Thyroid gland (tissue), 4 donors: ENCODE measurements at regions not wholly inside any gene's neighbourhood (a gene's known extent, or its start where the extent isn't known, plus 50 kb on each side); places are given as distances from the start of the nearest gene placed in this dataset.

ENCODE experiments used
- DNase-seq, 2 donors: peaks; one replicate each; pipeline ENCODE4 v3.0.0-alpha.2; 2019
- H3K27ac ChIP-seq, 3 donors: fragments of 200-600 bp; sonication (generic); 1 replicate in 2 of 3; 2 replicates in 1 of 3; pipeline ENCODE4 v1.5.1; 2016 to 2019; ENCODE audit warnings: mild to moderate bottlenecking in 1 of 3, moderate library complexity in 1 of 3
- H3K27me3 ChIP-seq: fragments of 200-600 bp; sonication (generic); one replicate; pipeline ENCODE4 v1.5.1; 2019
- H3K36me3 ChIP-seq, 2 donors: fragments of 200-600 bp; sonication (generic); one replicate each; pipeline ENCODE4 v1.5.1; 2016 to 2019
- H3K4me1 ChIP-seq, 2 donors: fragments of 200-600 bp; sonication (generic); one replicate each; pipeline ENCODE4 v1.5.1; 2017 to 2019
- H3K4me3 ChIP-seq, 3 donors: fragments of 200-600 bp; sonication (generic); replicated peaks in 1 of 3; 1 replicate in 2 of 3; 2 replicates in 1 of 3; pipeline ENCODE4 v1.5.1; 2016; ENCODE audit warnings: mild to moderate bottlenecking in 1 of 3
- H3K9me3 ChIP-seq: fragments of 200-600 bp; sonication (generic); one replicate; pipeline ENCODE4 v1.5.1; 2017
- POLR2A ChIP-seq, 2 donors: fragments of 450-650 bp; IDR thresholded peaks; one replicate each; pipeline ENCODE4 v1.6.1; 2017; ENCODE audit warnings: antibody characterized with exemption in 2 of 2, mild to moderate bottlenecking in 2 of 2, moderate library complexity in 1 of 2
- WGBS, 2 donors: methylation state at CpG; one replicate each; pipeline ENCODE4 v1.1.5; 2017; 5-methylcytosine and 5-hydroxymethylcytosine counted together
- intact Hi-C: fragments of 100-400 bp; cut with DNase I; formaldehyde crosslinking; loops from one replicate; pipeline ENCODE4 v1.15.1; 2023
- TF ChIP-seq, protein P1 (sequence below), 6 experiments: fragments of 200-600 bp in 3 of 6; fragments of 450-650 bp in 3 of 6; sonication (generic) in 3 of 6; IDR thresholded peaks; one replicate each; pipeline ENCODE4 v1.5.1; 2016 to 2019; ENCODE audit warnings: antibody characterized with exemption in 6 of 6, mild to moderate bottlenecking in 2 of 6, inconsistent platforms in 1 of 6, moderate library complexity in 1 of 6

DNA sequence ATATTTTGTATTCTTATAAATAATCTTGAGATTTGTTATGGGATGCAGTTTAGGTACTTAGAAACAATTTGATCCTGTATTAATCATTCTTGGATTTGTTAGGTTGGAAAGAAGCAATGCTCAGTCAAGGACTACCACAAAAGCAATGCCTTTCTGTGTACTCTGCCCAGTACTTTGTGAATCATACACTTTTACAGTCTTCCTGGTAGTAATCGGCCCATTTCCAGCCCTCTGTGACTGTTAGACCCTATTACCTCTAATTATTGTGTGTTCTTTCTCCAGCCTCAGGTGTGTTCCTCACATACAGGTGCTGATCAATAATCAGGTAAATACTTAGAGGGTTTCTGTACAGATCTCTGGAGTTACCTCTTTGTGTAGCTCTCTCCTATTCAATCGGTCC lies 609.0 kb downstream of the KCNH5 start:
- no peaks in the 10 kb centered on the region for H3K9me3 ChIP-seq
- no peak for DNase-seq
- WGBS, 2 donors: 49 to 73% methylated on average over 2 of the region's 2 CpGs
- no peaks in the 10 kb centered on the region for H3K27me3 ChIP-seq
- H3K4me3 ChIP-seq: no peak overlapping the region
- no peaks in the 10 kb centered on the region for H3K36me3 ChIP-seq
- intact Hi-C loops: no loop called here
- TF ChIP-seq, protein P1, sequence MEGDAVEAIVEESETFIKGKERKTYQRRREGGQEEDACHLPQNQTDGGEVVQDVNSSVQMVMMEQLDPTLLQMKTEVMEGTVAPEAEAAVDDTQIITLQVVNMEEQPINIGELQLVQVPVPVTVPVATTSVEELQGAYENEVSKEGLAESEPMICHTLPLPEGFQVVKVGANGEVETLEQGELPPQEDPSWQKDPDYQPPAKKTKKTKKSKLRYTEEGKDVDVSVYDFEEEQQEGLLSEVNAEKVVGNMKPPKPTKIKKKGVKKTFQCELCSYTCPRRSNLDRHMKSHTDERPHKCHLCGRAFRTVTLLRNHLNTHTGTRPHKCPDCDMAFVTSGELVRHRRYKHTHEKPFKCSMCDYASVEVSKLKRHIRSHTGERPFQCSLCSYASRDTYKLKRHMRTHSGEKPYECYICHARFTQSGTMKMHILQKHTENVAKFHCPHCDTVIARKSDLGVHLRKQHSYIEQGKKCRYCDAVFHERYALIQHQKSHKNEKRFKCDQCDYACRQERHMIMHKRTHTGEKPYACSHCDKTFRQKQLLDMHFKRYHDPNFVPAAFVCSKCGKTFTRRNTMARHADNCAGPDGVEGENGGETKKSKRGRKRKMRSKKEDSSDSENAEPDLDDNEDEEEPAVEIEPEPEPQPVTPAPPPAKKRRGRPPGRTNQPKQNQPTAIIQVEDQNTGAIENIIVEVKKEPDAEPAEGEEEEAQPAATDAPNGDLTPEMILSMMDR (IDR thresholded peaks at IDR 0.05): no peak
- no peak for TF ChIP-seq POLR2A (IDR thresholded peaks at IDR 0.05)
- H3K27ac ChIP-seq: no peak overlapping the region
- H3K4me1 ChIP-seq: no peaks in the 10 kb centered on the region

- H3K9me3 ChIP-seq: no peaks in the 10 kb centered on the region
- no peaks in the 10 kb centered on the region for H3K36me3 ChIP-seq
- H3K27me3 ChIP-seq: no peaks in the 10 kb centered on the region
- H3K4me3 ChIP-seq: no peak overlapping the region
- H3K4me1 ChIP-seq: no peaks in the 10 kb centered on the region
- 67 to 73% methylated on average over 2 of the region's 2 CpGs for WGBS, 2 donors
- DNase-seq: no peak
- H3K27ac ChIP-seq: no peak overlapping the region
- intact Hi-C loops: no loop called here
- TF ChIP-seq POLR2A (IDR thresholded peaks at IDR 0.05): no peak
- TF ChIP-seq, protein P1 (IDR thresholded peaks at IDR 0.05): no peak
Observed at GRCh38 chr14:62439210-62439609, 606.0 kb downstream of the KCNH5 start.

DNA sequence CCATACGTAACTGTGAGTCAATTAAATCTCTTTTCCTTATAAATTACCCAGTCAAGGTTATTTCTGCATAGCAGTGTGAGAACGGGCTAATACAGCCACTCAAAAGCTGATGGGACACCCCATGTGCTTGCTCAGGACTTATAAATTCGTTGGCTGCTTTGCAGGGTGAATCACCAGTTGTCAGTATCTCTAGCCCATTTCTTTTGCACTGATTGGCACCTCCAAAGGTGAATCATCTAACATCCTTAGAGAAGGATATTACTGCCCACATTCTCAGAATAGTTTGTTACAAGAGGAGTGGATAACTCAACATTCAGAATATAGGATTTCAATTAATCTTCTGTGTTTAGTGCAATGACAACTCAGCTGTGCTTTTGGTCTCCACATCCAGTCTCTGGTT lies 601.5 kb downstream of the KCNH5 start:
- H3K27me3 ChIP-seq: no peaks in the 10 kb centered on the region
- intact Hi-C loops: no loop called here
- no peak overlapping the region for H3K27ac ChIP-seq
- 78 to 83% methylated on average over 3 of the region's 3 CpGs for WGBS, 2 donors
- no peak for TF ChIP-seq POLR2A (IDR thresholded peaks at IDR 0.05)
- TF ChIP-seq, protein P1 (IDR thresholded peaks at IDR 0.05): no peak
- no peaks in the 10 kb centered on the region for H3K9me3 ChIP-seq
- H3K4me1 ChIP-seq: no peaks in the 10 kb centered on the region
- no peak for DNase-seq
- no peak overlapping the region for H3K4me3 ChIP-seq
- no peaks in the 10 kb centered on the region for H3K36me3 ChIP-seq

DNA sequence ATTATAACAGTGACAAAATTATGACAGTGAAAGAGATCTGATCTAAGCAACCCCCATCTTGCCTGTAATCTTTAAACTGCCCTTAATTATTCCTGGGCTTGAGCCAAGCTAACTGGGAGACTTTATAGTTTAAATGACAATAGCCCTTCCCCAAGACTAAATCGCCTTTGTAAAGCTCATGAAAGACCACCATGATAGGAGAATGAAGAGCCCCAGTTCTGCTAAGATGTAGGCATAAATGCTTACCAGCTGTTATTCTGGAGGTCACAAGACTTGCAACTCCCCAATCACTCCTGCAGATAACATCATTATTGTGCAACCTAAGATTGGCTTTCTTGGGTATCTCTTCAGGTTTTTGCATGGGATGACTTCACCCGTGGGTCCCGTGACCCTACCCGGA lies 599.7 kb downstream of the KCNH5 start:
- TF ChIP-seq, protein P1 (IDR thresholded peaks at IDR 0.05): no peak
- TF ChIP-seq POLR2A (IDR thresholded peaks at IDR 0.05): no peak
- Histone ChIP-seq H3K36me3 (no peaks in the 10 kb centered on the region), H3K9me3 (no peaks in the 10 kb centered on the region), H3K4me1 (no peaks in the 10 kb centered on the region), H3K27ac (no peak overlapping the region), H3K4me3 (no peak overlapping the region), H3K27me3 (no peaks in the 10 kb centered on the region)
- DNase-seq: no peak
- intact Hi-C loops: no loop called here
- 82 to 88% methylated on average over 4 of the region's 4 CpGs for WGBS, 2 donors

GRCh38 chr14:62451221-62451620 lies 594.0 kb downstream of the KCNH5 start:
- WGBS, 2 donors: 86 to 88% methylated on average over 3 of the region's 3 CpGs

More at GRCh38 chr14:62451221-62451620, 594.0 kb downstream of the KCNH5 start:
- H3K36me3 ChIP-seq: no peaks in the 10 kb centered on the region
- intact Hi-C loops: no loop called here
- no peaks in the 10 kb centered on the region for H3K9me3 ChIP-seq
- DNase-seq: no peak
- TF ChIP-seq, protein P1 (IDR thresholded peaks at IDR 0.05): no peak
- TF ChIP-seq POLR2A (IDR thresholded peaks at IDR 0.05): no peak
- no peak overlapping the region for H3K27ac ChIP-seq
- no peaks in the 10 kb centered on the region for H3K4me1 ChIP-seq
- H3K27me3 ChIP-seq: no peaks in the 10 kb centered on the region
- H3K4me3 ChIP-seq: no peak overlapping the region
